Effector CD8-positive, alpha-beta T cell (primary cell): ENCODE measurements at regions not wholly inside any gene's neighbourhood (a gene's known extent, or its start where the extent isn't known, plus 50 kb on each side); places are given as distances from the start of the nearest gene placed in this dataset.

Source experiments
- DNase-seq: peaks from one replicate; lab custom pipeline; 2025; lab: John Stamatoyannopoulos, UW

- DNase-seq = no peak
These were observed 499.3 kb downstream of the NXPH1 start for GRCh38 chr7:8932751-8933150.

GRCh38 chr7:8937204-8937603 is 503.8 kb downstream of the NXPH1 start:
- DNase-seq = no peak

- DNase-seq = no peak
These were observed 504.8 kb downstream of the NXPH1 start for GRCh38 chr7:8938044-8938805.

GRCh38 chr7:8939446-8939845 is 506.0 kb downstream of the NXPH1 start:
- no peak for DNase-seq

- no peak for DNase-seq
These were observed 530.3 kb downstream of the NXPH1 start for GRCh38 chr7:8963722-8964121.

- no peak for DNase-seq
These were observed 531.8 kb downstream of the NXPH1 start for GRCh38 chr7:8965177-8965576.

GRCh38 chr7:8973601-8974000 is 540.2 kb downstream of the NXPH1 start:
- DNase-seq = no peak

- DNase-seq = no peak
These were observed 542.3 kb downstream of the NXPH1 start for GRCh38 chr7:8975681-8976080.

- no peak for DNase-seq
These were observed 549.1 kb downstream of the NXPH1 start for GRCh38 chr7:8982338-8982992.

- no peak for DNase-seq
These were observed 551.8 kb downstream of the NXPH1 start for GRCh38 chr7:8985255-8985654.

- no peak for DNase-seq
These were observed 554.9 kb downstream of the NXPH1 start for GRCh38 chr7:8988267-8988666.

- no peak for DNase-seq
These were observed 557.8 kb downstream of the NXPH1 start for GRCh38 chr7:8991159-8991558.

GRCh38 chr7:8998762-8999161 is 565.4 kb downstream of the NXPH1 start:
- no peak for DNase-seq

GRCh38 chr7:9013940-9014339 is 580.5 kb downstream of the NXPH1 start:
- no peak for DNase-seq

- DNase-seq = no peak
These were observed 583.9 kb downstream of the NXPH1 start for GRCh38 chr7:9017286-9017685.

GRCh38 chr7:9022456-9022855 is 589.0 kb downstream of the NXPH1 start:
- DNase-seq = no peak

- no peak for DNase-seq
These were observed 590.4 kb downstream of the NXPH1 start for GRCh38 chr7:9023675-9024294.

- no peak for DNase-seq
These were observed 592.7 kb downstream of the NXPH1 start for GRCh38 chr7:9026121-9026520.

GRCh38 chr7:9028012-9028411 is 594.6 kb downstream of the NXPH1 start:
- no peak for DNase-seq

- DNase-seq = no peak
These were observed 596.5 kb downstream of the NXPH1 start for GRCh38 chr7:9029681-9030530.

GRCh38 chr7:9030976-9031375 is 597.6 kb downstream of the NXPH1 start:
- DNase-seq = no peak

- DNase-seq = no peak
These were observed 598.0 kb downstream of the NXPH1 start for GRCh38 chr7:9031386-9031785.
